OCI-LY7 (cell line): ENCODE measurements at regions not wholly inside any gene's neighbourhood (a gene's known extent, or its start where the extent isn't known, plus 50 kb on each side); places are given as distances from the start of the nearest gene placed in this dataset.

Experiments used
- BruUV-seq: library from RNA; stranded (reverse); fragments of 400-500 nt; replicated peaks from 2 replicates; lab custom pipeline; 2021; lab: Mats Ljungman, UMichigan
- CTCF ChIA-PET: fragments of 300-600 bp; sonication (Branson Sonifier 250); formaldehyde crosslinking; loops from one replicate; lab custom pipeline; 2022; ENCODE audit warnings: antibody characterized with exemption; ENCODE audit not compliant: unreplicated experiment; lab: Charles Lee
- POLR2A ChIA-PET: fragments of 300-600 bp; sonication (Branson Sonifier 250); formaldehyde crosslinking; loops from one replicate; lab custom pipeline; 2022; ENCODE audit warnings: antibody characterized with exemption; lab: Charles Lee
- DNase-seq: peaks from one replicate; pipeline ENCODE4 v3.0.0-alpha.2; 2015; ENCODE audit warnings: low spot score
- H2AFZ ChIP-seq: fragments of 200-600 bp; sonication (generic), shearing (Covaris generic); 2 replicates; pipeline ENCODE4 v1.6.1; 2014; ENCODE audit warnings: mild to moderate bottlenecking, antibody characterized with exemption, low read length, moderate library complexity
- H3K27ac ChIP-seq: fragments of 200-600 bp; sonication (generic); 2 replicates; pipeline ENCODE4 v1.5.1; 2014; ENCODE audit warnings: mixed run types, low read depth, mild to moderate bottlenecking, moderate library complexity, low read length, inconsistent platforms; ENCODE audit not compliant: poor library complexity, severe bottlenecking
- H3K36me3 ChIP-seq: fragments of 200-600 bp; sonication (generic); 2 replicates; pipeline ENCODE4 v1.6.1; 2014; ENCODE audit warnings: mild to moderate bottlenecking, antibody characterized with exemption, low read length, moderate library complexity, mixed read lengths; ENCODE audit not compliant: insufficient read depth
- H3K4me1 ChIP-seq: fragments of 200-600 bp; sonication (generic); 2 replicates; pipeline ENCODE4 v1.5.1; 2014; ENCODE audit warnings: mild to moderate bottlenecking, low read length; ENCODE audit not compliant: insufficient read depth, poor library complexity, severe bottlenecking
- H3K4me2 ChIP-seq: fragments of 200-600 bp; sonication (generic); 2 replicates; pipeline ENCODE4 v1.6.1; 2014; ENCODE audit warnings: mild to moderate bottlenecking, low read length
- H3K4me3 ChIP-seq: fragments of 200-600 bp; sonication (generic); 2 replicates; pipeline ENCODE4 v1.5.1; 2014; ENCODE audit warnings: mild to moderate bottlenecking, low read depth, low read length; ENCODE audit not compliant: poor library complexity, severe bottlenecking
- H3K79me2 ChIP-seq: fragments of 200-600 bp; sonication (generic); 2 replicates; pipeline ENCODE4 v1.6.1; 2016; ENCODE audit warnings: low read depth, mild to moderate bottlenecking, low read length, moderate library complexity, mixed read lengths; ENCODE audit not compliant: insufficient read depth
- H3K9me2 ChIP-seq: fragments of 200-600 bp; sonication (generic); 2 replicates; pipeline ENCODE4 v1.6.1; 2016; ENCODE audit warnings: mild to moderate bottlenecking, low read length, mixed read lengths; ENCODE audit not compliant: insufficient read depth
- H3K9me3 ChIP-seq: fragments of 200-600 bp; sonication (generic); 2 replicates; pipeline ENCODE4 v1.6.1; 2014; ENCODE audit warnings: mild to moderate bottlenecking, mixed run types, low read length, mixed read lengths
- H4K20me1 ChIP-seq: fragments of 200-600 bp; sonication (generic); 2 replicates; pipeline ENCODE4 v1.6.1; 2014; ENCODE audit warnings: mild to moderate bottlenecking, antibody characterized with exemption, low read length, moderate library complexity, mixed read lengths; ENCODE audit not compliant: insufficient read depth
- CTCF ChIP-seq: fragments of 200-600 bp; sonication (generic); conservative IDR thresholded peaks from 2 replicates; pipeline ENCODE4 v1.5.1; 2014; ENCODE audit warnings: mild to moderate bottlenecking, antibody characterized with exemption, low read length, moderate library complexity, mixed read lengths
- EZH2phosphoT487 ChIP-seq: fragments of 200-600 bp; sonication (generic); IDR thresholded peaks from 2 replicates; pipeline ENCODE4 v1.6.1; 2018; ENCODE audit warnings: low read depth, borderline replicate concordance, mild to moderate bottlenecking, mixed run types, antibody characterized with exemption, low read length, moderate library complexity, mixed read lengths
- intact Hi-C: fragments of 100-400 bp; cut with micrococcal nuclease; formaldehyde crosslinking; loops from one replicate; pipeline ENCODE4 v1.10.0; 2022; ENCODE audit not compliant: unreplicated experiment

DNA sequence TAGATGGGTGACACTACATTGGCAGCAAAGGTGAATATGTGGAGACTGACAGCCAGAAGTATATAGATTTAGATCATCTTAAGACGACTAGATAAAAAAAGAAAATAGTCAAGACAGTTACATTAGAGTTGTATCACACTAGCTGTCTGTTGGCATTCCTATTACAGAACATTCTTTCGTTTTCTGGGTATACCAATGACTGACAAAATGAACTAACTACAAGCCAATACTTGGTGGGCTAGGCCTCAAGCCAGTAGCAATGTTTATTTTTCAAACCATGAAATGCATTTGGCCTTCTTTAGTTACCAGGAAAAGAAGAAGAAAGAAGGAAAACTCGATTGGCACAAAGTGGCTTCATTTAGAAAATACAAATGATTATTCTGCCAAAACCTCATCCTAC is 944.9 kb upstream of the ZEB2 start:
- Histone ChIP-seq H3K79me2 (no peaks in the 10 kb centered on the region), H3K4me3 (no peak overlapping the region), H3K4me2 (no peak overlapping the region), H3K36me3 (no peaks in the 10 kb centered on the region), H3K4me1 (no peaks in the 10 kb centered on the region), H3K27ac (no peak overlapping the region), H3K9me3 (no peaks in the 10 kb centered on the region), H3K9me2 (no peaks in the 10 kb centered on the region; the same call in 1 of the 2 replicates), H4K20me1 (no peaks in the 10 kb centered on the region), H2AFZ (no peak overlapping the region)
- TF ChIP-seq EZH2phosphoT487 (no peak), CTCF (no peak)
- DNase-seq = no peak
- POLR2A ChIA-PET = no interaction called here
- CTCF ChIA-PET = no interaction called here
- intact Hi-C loops = no loop called here
- BruUV-seq = no TSS peak

DNA sequence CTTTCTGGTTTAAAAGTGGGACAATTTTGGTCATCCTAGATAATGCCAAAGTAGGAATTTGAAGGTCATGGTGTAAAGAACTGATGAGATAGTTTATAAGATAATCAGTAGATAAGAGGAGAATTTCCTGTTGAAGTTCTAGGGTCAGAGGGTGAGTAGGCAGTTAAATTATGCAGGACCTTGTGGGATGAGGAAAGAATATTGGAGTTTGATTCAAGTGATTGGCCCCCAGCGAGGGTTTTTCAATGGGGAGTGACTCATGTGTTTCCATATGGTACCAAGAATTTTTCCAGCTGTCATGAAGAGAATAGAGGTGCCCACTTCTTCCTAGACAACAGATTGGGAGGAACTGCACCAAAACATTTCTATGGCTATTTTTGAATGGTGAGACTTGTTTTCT is 940.2 kb upstream of the ZEB2 start:
- H3K4me3 ChIP-seq = no peak overlapping the region
- H3K36me3 ChIP-seq = no peaks in the 10 kb centered on the region
- H3K27ac ChIP-seq = no peak overlapping the region
- BruUV-seq = no TSS peak
- H2AFZ ChIP-seq = no peak overlapping the region
- H3K4me2 ChIP-seq = no peak overlapping the region
- no peaks in the 10 kb centered on the region for H3K79me2 ChIP-seq
- no peaks in the 10 kb centered on the region for H3K4me1 ChIP-seq
- intact Hi-C loops = no loop called here
- no peaks in the 10 kb centered on the region for H3K9me2 ChIP-seq
- no peaks in the 10 kb centered on the region for H3K9me3 ChIP-seq
- H4K20me1 ChIP-seq = no peaks in the 10 kb centered on the region
- POLR2A ChIA-PET = interaction anchor here (0.6 to 1.9 kb wide), 4 partner anchors 11 to 222 kb away, joined by 3 to 12 read pairs (median 6); no protein-coding TSS in a partner anchor
- no peak for DNase-seq
- CTCF ChIA-PET = no interaction called here
- TF ChIP-seq CTCF (no peak), EZH2phosphoT487 (no peak)

GRCh38 chr2:145431181-145431951 is 911.4 kb upstream of the ZEB2 start:
- POLR2A ChIA-PET = interaction anchor here (0.7 kb wide), 1 partner anchor 769 kb away, joined by 4 read pairs; no protein-coding TSS in a partner anchor
- H3K4me1 ChIP-seq = no peaks in the 10 kb centered on the region
- H3K79me2 ChIP-seq = no peaks in the 10 kb centered on the region
- H3K36me3 ChIP-seq = no peaks in the 10 kb centered on the region
- H3K4me2 ChIP-seq = no peak overlapping the region
- no peaks in the 10 kb centered on the region for H3K9me3 ChIP-seq
- no peak overlapping the region for H3K27ac ChIP-seq
- no peaks in the 10 kb centered on the region for H4K20me1 ChIP-seq
- intact Hi-C loops = no loop called here
- no peak for TF ChIP-seq EZH2phosphoT487
- TF ChIP-seq CTCF = no peak
- H3K9me2 ChIP-seq = no peaks in the 10 kb centered on the region
- no peak overlapping the region for H2AFZ ChIP-seq
- no peak overlapping the region for H3K4me3 ChIP-seq
- CTCF ChIA-PET = no interaction called here
- BruUV-seq = no TSS peak
- no peak for DNase-seq
